K562 (cell line): ENCODE measurements at regions not wholly inside any gene's neighbourhood (a gene's known extent, or its start where the extent isn't known, plus 50 kb on each side); places are given as distances from the start of the nearest gene placed in this dataset.

Experiments
- DNMT1 ChIP-seq: fragments of 450-650 bp; IDR thresholded peaks from 2 replicates; pipeline ENCODE4 v1.6.1; 2016; ENCODE audit warnings: antibody characterized with exemption, mild to moderate bottlenecking
- ESRRB ChIP-seq: fragments of 250-450 bp; sonication (Bioruptor Pico); IDR thresholded peaks from 2 replicates; pipeline ENCODE4 v1.5.0; 2020; ENCODE audit warnings: mild to moderate bottlenecking, moderate library complexity, borderline replicate concordance
- ETV5 ChIP-seq: sonication (generic); formaldehyde crosslinking; IDR thresholded peaks from 2 replicates; pipeline ENCODE4 v1.4.0; 2020; ENCODE audit warnings: low read depth, mild to moderate bottlenecking, missing genetic modification reagents
- NFYB ChIP-seq: IDR thresholded peaks from 2 replicates; pipeline ENCODE4 v1.6.1; 2011; ENCODE audit warnings: mild to moderate bottlenecking, moderate library complexity; ENCODE audit not compliant: insufficient read length; ENCODE audit errors: extremely low read depth
- POLR2A ChIP-seq: fragments of 450-650 bp; conservative IDR thresholded peaks from 2 replicates; pipeline ENCODE4 v1.6.1; 2016
- POLR2AphosphoS5 ChIP-seq: IDR thresholded peaks from 2 replicates; pipeline ENCODE4 v1.6.1; 2011; ENCODE audit warnings: mild to moderate bottlenecking, low read depth, low read length, moderate library complexity; ENCODE audit not compliant: control insufficient read depth, insufficient read depth
- RBM25 ChIP-seq: fragments of 200-400 bp; formaldehyde crosslinking; IDR thresholded peaks from 2 replicates; pipeline ENCODE4 v1.6.1; 2018; ENCODE audit warnings: low read length, low read depth, moderate library complexity; ENCODE audit not compliant: severe bottlenecking
- SAP30 ChIP-seq: fragments of 200-600 bp; sonication (generic); IDR thresholded peaks from 2 replicates; pipeline ENCODE4 v1.6.1; 2012; ENCODE audit warnings: borderline replicate concordance, low read depth, mild to moderate bottlenecking, moderate library complexity, low read length, control low read depth, inconsistent platforms; ENCODE audit not compliant: insufficient read depth, poor library complexity, severe bottlenecking
- SP1 ChIP-seq: sonication (generic); formaldehyde crosslinking; IDR thresholded peaks from 2 replicates; pipeline ENCODE4 v1.8.1; 2022; ENCODE audit warnings: mild to moderate bottlenecking, missing genetic modification reagents
- ZC3H11A ChIP-seq: IDR thresholded peaks from 2 replicates; pipeline ENCODE4 v1.6.1; 2012; ENCODE audit warnings: low read depth, low read length, improper control_type of control experiment
- ZNF764 ChIP-seq: fragments of 250-450 bp; sonication (Bioruptor Pico); IDR thresholded peaks from 2 replicates; pipeline ENCODE4 v1.4.0; 2020; ENCODE audit warnings: low read depth, mild to moderate bottlenecking, moderate library complexity
- TF ChIP-seq, protein P1 (sequence below): fragments of 250-450 bp; sonication (Bioruptor Pico); IDR thresholded peaks from 2 replicates; pipeline ENCODE4 v1.5.0; 2020; ENCODE audit warnings: mild to moderate bottlenecking, borderline replicate concordance
- TF ChIP-seq, protein P2 (sequence below), 3 experiments: IDR thresholded peaks in 2 of 3; conservative IDR thresholded peaks in 1 of 3; 2 replicates each; pipeline ENCODE4 v1.5.1; 2011 to 2012; ENCODE audit warnings: low read length in 3 of 3, mild to moderate bottlenecking in 3 of 3, control low read depth in 2 of 3, improper control_type of control experiment in 1 of 3, inconsistent platforms in 1 of 3, low read depth in 1 of 3, mixed read lengths in 1 of 3, moderate library complexity in 1 of 3; ENCODE audit not compliant: insufficient read depth in 2 of 3

GRCh38 chr11:95567685-95568084 is 221.9 kb downstream of the FAM76B start:
- no peak for TF ChIP-seq POLR2A
- TF ChIP-seq ESRRB: no peak
- no peak for TF ChIP-seq ETV5 (CRISPR knock-in tag)
- TF ChIP-seq, protein P1, sequence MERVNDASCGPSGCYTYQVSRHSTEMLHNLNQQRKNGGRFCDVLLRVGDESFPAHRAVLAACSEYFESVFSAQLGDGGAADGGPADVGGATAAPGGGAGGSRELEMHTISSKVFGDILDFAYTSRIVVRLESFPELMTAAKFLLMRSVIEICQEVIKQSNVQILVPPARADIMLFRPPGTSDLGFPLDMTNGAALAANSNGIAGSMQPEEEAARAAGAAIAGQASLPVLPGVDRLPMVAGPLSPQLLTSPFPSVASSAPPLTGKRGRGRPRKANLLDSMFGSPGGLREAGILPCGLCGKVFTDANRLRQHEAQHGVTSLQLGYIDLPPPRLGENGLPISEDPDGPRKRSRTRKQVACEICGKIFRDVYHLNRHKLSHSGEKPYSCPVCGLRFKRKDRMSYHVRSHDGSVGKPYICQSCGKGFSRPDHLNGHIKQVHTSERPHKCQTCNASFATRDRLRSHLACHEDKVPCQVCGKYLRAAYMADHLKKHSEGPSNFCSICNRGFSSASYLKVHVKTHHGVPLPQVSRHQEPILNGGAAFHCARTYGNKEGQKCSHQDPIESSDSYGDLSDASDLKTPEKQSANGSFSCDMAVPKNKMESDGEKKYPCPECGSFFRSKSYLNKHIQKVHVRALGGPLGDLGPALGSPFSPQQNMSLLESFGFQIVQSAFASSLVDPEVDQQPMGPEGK: no peak
- no peak for TF ChIP-seq ZC3H11A
- no peak for TF ChIP-seq SP1
- TF ChIP-seq NFYB: no peak
- TF ChIP-seq ZNF764 (CRISPR knock-in tag): no peak
- no peak for TF ChIP-seq RBM25
- no peak for TF ChIP-seq SAP30
- TF ChIP-seq POLR2AphosphoS5: no peak
- no peak for TF ChIP-seq DNMT1
- TF ChIP-seq, protein P2, sequence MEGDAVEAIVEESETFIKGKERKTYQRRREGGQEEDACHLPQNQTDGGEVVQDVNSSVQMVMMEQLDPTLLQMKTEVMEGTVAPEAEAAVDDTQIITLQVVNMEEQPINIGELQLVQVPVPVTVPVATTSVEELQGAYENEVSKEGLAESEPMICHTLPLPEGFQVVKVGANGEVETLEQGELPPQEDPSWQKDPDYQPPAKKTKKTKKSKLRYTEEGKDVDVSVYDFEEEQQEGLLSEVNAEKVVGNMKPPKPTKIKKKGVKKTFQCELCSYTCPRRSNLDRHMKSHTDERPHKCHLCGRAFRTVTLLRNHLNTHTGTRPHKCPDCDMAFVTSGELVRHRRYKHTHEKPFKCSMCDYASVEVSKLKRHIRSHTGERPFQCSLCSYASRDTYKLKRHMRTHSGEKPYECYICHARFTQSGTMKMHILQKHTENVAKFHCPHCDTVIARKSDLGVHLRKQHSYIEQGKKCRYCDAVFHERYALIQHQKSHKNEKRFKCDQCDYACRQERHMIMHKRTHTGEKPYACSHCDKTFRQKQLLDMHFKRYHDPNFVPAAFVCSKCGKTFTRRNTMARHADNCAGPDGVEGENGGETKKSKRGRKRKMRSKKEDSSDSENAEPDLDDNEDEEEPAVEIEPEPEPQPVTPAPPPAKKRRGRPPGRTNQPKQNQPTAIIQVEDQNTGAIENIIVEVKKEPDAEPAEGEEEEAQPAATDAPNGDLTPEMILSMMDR (IDR thresholded peaks at IDR 0.05 in 2 of 3, conservative IDR thresholded peaks at IDR 0.05 in 1 of 3; ENCODE audit: insufficient read depth in 2 of 3, low read depth in 1 of 3, low read length in 3 of 3): no peak
